Mesenchymal stem cell (in vitro differentiated cells and primary cell): ENCODE measurements at regions not wholly inside any gene's neighbourhood (a gene's known extent, or its start where the extent isn't known, plus 50 kb on each side); places are given as distances from the start of the nearest gene placed in this dataset.
"Not testable (repeated sequence)": the region's sequence is repeated elsewhere in the genome, so short reads cannot be mapped to it uniquely, and the experiment has no call there.

Experiments
- DNase-seq: peaks from one replicate; pipeline ENCODE4 v3.0.0-alpha.2; 2013
- H2AFZ ChIP-seq: one replicate; pipeline ENCODE4 v1.6.1; 2013; ENCODE audit warnings: low read depth, mild to moderate bottlenecking, control low read depth, inconsistent platforms, low read length, moderate library complexity
- H2AK5ac ChIP-seq: 2 replicates; pipeline ENCODE4 v1.6.1; 2013; ENCODE audit warnings: low read length, moderate library complexity, mild to moderate bottlenecking, inconsistent platforms; ENCODE audit not compliant: severe bottlenecking
- H2BK120ac ChIP-seq: one replicate; pipeline ENCODE4 v1.6.1; 2013; ENCODE audit warnings: low read depth, mild to moderate bottlenecking, inconsistent platforms, low read length, moderate library complexity
- H2BK12ac ChIP-seq, 2 experiments: one replicate each; pipeline ENCODE4 v1.6.1; 2013; ENCODE audit warnings: inconsistent platforms in 2 of 2, low read length in 2 of 2, mild to moderate bottlenecking in 2 of 2, moderate library complexity in 2 of 2, control low read depth in 1 of 2
- H2BK15ac ChIP-seq: one replicate; pipeline ENCODE4 v1.6.1; 2013; ENCODE audit warnings: mild to moderate bottlenecking, low read depth, inconsistent platforms; ENCODE audit not compliant: poor library complexity, severe bottlenecking
- H2BK5ac ChIP-seq: 2 replicates; pipeline ENCODE4 v1.6.1; 2013; ENCODE audit warnings: low read depth, mild to moderate bottlenecking, low read length, control low read depth, inconsistent platforms; ENCODE audit not compliant: poor library complexity, severe bottlenecking
- H3K14ac ChIP-seq, 2 experiments: one replicate each; pipeline ENCODE4 v1.6.1; 2013; ENCODE audit warnings: inconsistent platforms in 2 of 2, low read length in 2 of 2, control low read depth in 1 of 2, mild to moderate bottlenecking in 1 of 2, moderate library complexity in 1 of 2
- H3K18ac ChIP-seq, 2 experiments: one replicate each; pipeline ENCODE4 v1.6.1; 2013; ENCODE audit warnings: inconsistent platforms in 2 of 2, low read length in 2 of 2, control low read depth in 1 of 2, low read depth in 1 of 2, mild to moderate bottlenecking in 1 of 2
- H3K23ac ChIP-seq, 2 experiments: one replicate each; pipeline ENCODE4 v1.6.1; 2013; ENCODE audit warnings: inconsistent platforms in 2 of 2, low read length in 2 of 2, mild to moderate bottlenecking in 2 of 2, moderate library complexity in 2 of 2, control low read depth in 1 of 2
- H3K27ac ChIP-seq: 2 replicates; pipeline ENCODE4 v1.5.1; 2013; ENCODE audit warnings: mild to moderate bottlenecking, moderate library complexity, low read length, control low read depth, inconsistent platforms; ENCODE audit not compliant: poor library complexity, severe bottlenecking
- H3K27me3 ChIP-seq, 2 experiments: 2 replicates each; pipeline versions ENCODE4 v1.6.1 to v1.7.0; 2013; ENCODE audit warnings: low read length in 2 of 2, mild to moderate bottlenecking in 2 of 2, moderate library complexity in 2 of 2, control low read depth in 1 of 2, inconsistent platforms in 1 of 2; ENCODE audit not compliant: control insufficient read depth in 1 of 2, insufficient read depth in 1 of 2
- H3K36me3 ChIP-seq, 2 experiments: 2 replicates each; pipeline versions ENCODE4 v1.6.1 to v1.7.0; 2013; ENCODE audit warnings: low read length in 2 of 2, control low read depth in 1 of 2, inconsistent platforms in 1 of 2, low read depth in 1 of 2, mild to moderate bottlenecking in 1 of 2; ENCODE audit not compliant: insufficient read depth in 2 of 2, control insufficient read depth in 1 of 2
- H3K4ac ChIP-seq, 2 experiments: one replicate each; pipeline ENCODE4 v1.6.1; 2013; ENCODE audit warnings: inconsistent platforms in 2 of 2, low read length in 2 of 2, mild to moderate bottlenecking in 2 of 2, moderate library complexity in 2 of 2, control low read depth in 1 of 2, low read depth in 1 of 2
- H3K4me1 ChIP-seq: 2 replicates; pipeline ENCODE4 v1.6.1; 2013; ENCODE audit warnings: low read depth, low read length, control low read depth; ENCODE audit not compliant: control insufficient read depth, insufficient read depth
- H3K4me2 ChIP-seq: 2 replicates; pipeline ENCODE4 v1.6.1; 2013; ENCODE audit warnings: low read length, mild to moderate bottlenecking, inconsistent platforms; ENCODE audit not compliant: poor library complexity, severe bottlenecking
- H3K4me3 ChIP-seq, 2 experiments: 2 replicates each; pipeline versions ENCODE4 v1.5.1 to v1.7.0; 2013; ENCODE audit warnings: low read length in 2 of 2, mild to moderate bottlenecking in 2 of 2, control low read depth in 1 of 2, low read depth in 1 of 2; ENCODE audit not compliant: insufficient read depth in 1 of 2
- H3K79me1 ChIP-seq: replicated peaks from 2 replicates; pipeline ENCODE4 v1.6.1; 2013; ENCODE audit warnings: mild to moderate bottlenecking, control low read depth, low read length, inconsistent platforms; ENCODE audit not compliant: poor library complexity, severe bottlenecking
- H3K9ac ChIP-seq: 2 replicates; pipeline ENCODE4 v1.7.0; 2013; ENCODE audit warnings: mild to moderate bottlenecking, low read length, moderate library complexity
- H3K9me3 ChIP-seq: 2 replicates; pipeline ENCODE4 v1.7.0; 2013; ENCODE audit warnings: mild to moderate bottlenecking, low read length; ENCODE audit not compliant: control insufficient read depth
- H4K8ac ChIP-seq: one replicate; pipeline ENCODE4 v1.6.1; 2013; ENCODE audit warnings: inconsistent platforms, mild to moderate bottlenecking, low read length, moderate library complexity
- H4K91ac ChIP-seq: one replicate; pipeline ENCODE4 v1.6.1; 2013; ENCODE audit warnings: mild to moderate bottlenecking, low read length, inconsistent platforms
- WGBS: methylation state at CpG from one replicate; pipeline ENCODE4 v1.1.7; 2013; ENCODE audit warnings: mixed read lengths; 5-methylcytosine and 5-hydroxymethylcytosine counted together

GRCh38 chr7:6953798-6954181 lies 127.7 kb upstream of the CCZ1B start:
- H2BK15ac ChIP-seq, H3K4me3 ChIP-seq, H3K4me1 ChIP-seq, H3K79me1 ChIP-seq, H3K9me3 ChIP-seq, H4K91ac ChIP-seq, DNase-seq, H2BK5ac ChIP-seq, H3K27me3 ChIP-seq, H3K4ac ChIP-seq, H3K9ac ChIP-seq, H3K4me2 ChIP-seq, H4K8ac ChIP-seq, H3K36me3 ChIP-seq, H2AK5ac ChIP-seq, H3K23ac ChIP-seq, H3K18ac ChIP-seq, H2BK120ac ChIP-seq, H2BK12ac ChIP-seq, H2AFZ ChIP-seq, H3K27ac ChIP-seq, H3K14ac ChIP-seq: not testable (repeated sequence)
- 84% methylated on average over 7 of the region's 10 CpGs for whole genome bisulfite sequencing

DNA sequence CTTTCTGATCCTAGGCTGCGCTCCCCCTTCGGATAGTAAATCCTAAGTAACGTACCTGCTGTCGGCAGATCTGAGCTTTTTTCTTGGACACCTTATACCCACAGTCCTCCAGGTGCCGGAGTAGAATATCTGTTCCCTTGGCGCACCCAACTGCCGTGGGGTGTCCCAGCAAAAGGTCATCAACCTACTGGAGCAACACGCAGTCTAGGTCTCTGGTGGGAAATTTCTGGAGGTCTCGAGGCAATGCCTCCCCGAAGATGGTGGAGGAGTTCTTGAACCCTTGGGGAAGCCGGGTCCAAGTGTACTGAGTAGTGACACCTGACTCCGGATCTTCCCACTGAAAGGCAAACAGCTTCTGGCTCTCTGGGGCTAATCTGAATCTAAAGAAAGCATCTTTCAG lies 129.3 kb upstream of the CCZ1B start:
- not testable (repeated sequence) for H2BK5ac ChIP-seq, H2AFZ ChIP-seq, H2BK12ac ChIP-seq, H3K18ac ChIP-seq, H3K4ac ChIP-seq, H3K27me3 ChIP-seq, H2BK120ac ChIP-seq, H3K27ac ChIP-seq, H3K14ac ChIP-seq, H2BK15ac ChIP-seq, H2AK5ac ChIP-seq, H4K8ac ChIP-seq, H3K79me1 ChIP-seq, DNase-seq, H3K9me3 ChIP-seq, H3K4me3 ChIP-seq, H4K91ac ChIP-seq, H3K23ac ChIP-seq, H3K36me3 ChIP-seq, H3K9ac ChIP-seq, H3K4me2 ChIP-seq, H3K4me1 ChIP-seq
- WGBS, result 93% methylated on average over 12 of the region's 12 CpGs

GRCh38 chr7:6955990-6956566 lies 130.0 kb upstream of the CCZ1B start:
- not testable (repeated sequence) for H3K23ac ChIP-seq, H3K14ac ChIP-seq, H3K18ac ChIP-seq, H4K91ac ChIP-seq, H2BK15ac ChIP-seq, H3K27ac ChIP-seq, H2BK120ac ChIP-seq, H3K36me3 ChIP-seq, H3K4me2 ChIP-seq, H4K8ac ChIP-seq, H3K9me3 ChIP-seq, H3K4me3 ChIP-seq, H2AK5ac ChIP-seq, H3K27me3 ChIP-seq, DNase-seq, H3K4me1 ChIP-seq, H2BK12ac ChIP-seq, H3K9ac ChIP-seq, H3K79me1 ChIP-seq, H2AFZ ChIP-seq, H3K4ac ChIP-seq, H2BK5ac ChIP-seq
- WGBS, result 90% methylated on average over 11 of the region's 12 CpGs

DNA sequence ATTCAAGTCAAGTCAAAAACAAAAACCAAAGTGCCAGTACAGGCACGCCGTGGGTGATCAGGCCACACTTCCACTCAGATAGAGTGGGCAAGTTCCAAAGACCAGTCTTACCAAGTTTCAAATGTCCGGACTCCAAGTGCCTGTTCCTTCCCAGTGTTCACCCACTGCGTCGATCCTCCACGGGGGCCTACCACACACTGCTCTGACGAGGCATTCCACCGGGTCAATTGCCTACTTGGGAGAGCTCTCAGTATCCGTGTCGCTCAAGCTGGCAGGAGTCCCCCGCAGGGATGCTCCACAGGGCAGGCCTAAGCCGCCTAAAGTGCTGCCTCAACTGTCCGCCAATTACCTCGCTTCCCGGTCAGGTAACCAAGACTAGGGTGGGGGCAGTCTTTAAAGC lies 132.3 kb upstream of the CCZ1B start:
- H2BK120ac ChIP-seq, H3K23ac ChIP-seq, H2AK5ac ChIP-seq, H3K27me3 ChIP-seq, H4K91ac ChIP-seq, H3K4ac ChIP-seq, DNase-seq, H3K9me3 ChIP-seq, H2BK15ac ChIP-seq, H3K4me2 ChIP-seq, H3K36me3 ChIP-seq, H3K4me3 ChIP-seq, H2AFZ ChIP-seq, H3K27ac ChIP-seq, H2BK5ac ChIP-seq, H4K8ac ChIP-seq, H3K9ac ChIP-seq, H3K79me1 ChIP-seq, H3K14ac ChIP-seq, H2BK12ac ChIP-seq, H3K18ac ChIP-seq, H3K4me1 ChIP-seq: not testable (repeated sequence)
- 92% methylated on average over 15 of the region's 15 CpGs for WGBS
